Stimulated activated CD8-positive, alpha-beta memory T cell treated with anti-CD3 and anti-CD28 coated beads, Interleukin-7, amount 100 ng/mL, for 4 hours (primary cell): ENCODE measurements at regions not wholly inside any gene's neighbourhood (a gene's known extent, or its start where the extent isn't known, plus 50 kb on each side); places are given as distances from the start of the nearest gene placed in this dataset.
"Not testable (repeated sequence)": the region's sequence is repeated elsewhere in the genome, so short reads cannot be mapped to it uniquely, and the experiment has no call there.

ENCODE experiments used
- DNase-seq, 2 donors: peaks; one replicate each; pipeline ENCODE4 v3.0.0-alpha.2; 2020; ENCODE audit warnings: low read depth in 2 of 2

DNA sequence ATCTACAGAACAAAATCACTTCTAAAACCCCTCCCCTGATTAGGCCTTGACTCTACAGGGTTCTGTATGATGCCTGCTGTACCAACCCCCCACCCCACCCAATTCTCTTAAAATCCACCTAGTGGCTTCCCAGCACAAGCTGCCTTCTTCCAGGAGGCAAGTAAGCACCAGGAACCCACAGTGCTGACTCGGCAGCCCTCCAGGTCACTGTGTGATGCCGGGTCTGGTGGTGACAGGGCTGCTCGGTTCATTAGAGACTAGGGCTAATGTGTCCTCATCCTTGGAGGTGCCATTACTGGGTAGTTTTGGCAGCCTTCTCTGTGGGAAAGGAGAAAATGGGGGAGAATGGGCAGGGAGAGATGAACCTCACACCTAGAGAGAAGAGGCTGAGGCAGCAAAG lies 363.5 kb downstream of the PTPRU start:
- DNase-seq = no peak

DNA sequence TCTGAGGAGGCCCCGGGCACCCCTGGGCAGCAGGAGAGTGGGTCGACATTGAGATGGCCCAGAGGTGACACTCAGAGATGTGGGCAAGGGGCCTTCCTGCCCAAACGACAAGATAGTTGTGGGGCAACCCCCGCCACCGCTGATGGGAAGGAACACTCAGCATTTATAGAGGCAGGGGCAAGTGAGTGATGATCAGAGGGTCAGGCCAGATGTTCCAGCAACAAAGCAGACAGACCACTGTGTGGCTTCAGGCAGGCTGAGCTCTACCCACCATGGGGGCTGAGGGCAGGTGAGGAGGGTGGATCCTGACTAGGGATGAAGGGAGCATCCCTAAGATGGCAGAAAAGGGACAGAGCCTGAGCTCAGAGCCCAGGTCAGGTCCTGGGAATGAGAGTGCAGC lies 362.7 kb downstream of the PTPRU start:
- DNase-seq = no peak

DNA sequence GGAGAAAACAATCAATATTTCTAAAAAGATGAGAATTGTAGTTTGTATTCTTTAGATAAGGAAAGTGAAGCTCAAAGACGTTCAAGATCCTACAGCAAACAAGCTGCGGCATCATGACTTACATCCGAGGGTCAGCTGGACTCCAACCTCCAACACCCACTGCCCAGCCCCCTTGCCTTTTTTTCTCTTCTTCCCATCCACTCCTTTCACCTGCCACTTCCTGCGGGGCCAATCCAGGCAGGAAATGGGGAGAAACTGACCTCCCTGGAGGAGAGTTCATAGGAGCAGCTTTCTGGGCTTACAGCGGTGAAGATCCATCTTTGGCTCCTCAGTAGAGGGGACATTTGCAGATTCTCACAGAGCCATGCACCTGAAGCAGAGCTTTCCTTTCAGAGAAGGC lies 361.5 kb downstream of the PTPRU start:
- DNase-seq = no peak

DNA sequence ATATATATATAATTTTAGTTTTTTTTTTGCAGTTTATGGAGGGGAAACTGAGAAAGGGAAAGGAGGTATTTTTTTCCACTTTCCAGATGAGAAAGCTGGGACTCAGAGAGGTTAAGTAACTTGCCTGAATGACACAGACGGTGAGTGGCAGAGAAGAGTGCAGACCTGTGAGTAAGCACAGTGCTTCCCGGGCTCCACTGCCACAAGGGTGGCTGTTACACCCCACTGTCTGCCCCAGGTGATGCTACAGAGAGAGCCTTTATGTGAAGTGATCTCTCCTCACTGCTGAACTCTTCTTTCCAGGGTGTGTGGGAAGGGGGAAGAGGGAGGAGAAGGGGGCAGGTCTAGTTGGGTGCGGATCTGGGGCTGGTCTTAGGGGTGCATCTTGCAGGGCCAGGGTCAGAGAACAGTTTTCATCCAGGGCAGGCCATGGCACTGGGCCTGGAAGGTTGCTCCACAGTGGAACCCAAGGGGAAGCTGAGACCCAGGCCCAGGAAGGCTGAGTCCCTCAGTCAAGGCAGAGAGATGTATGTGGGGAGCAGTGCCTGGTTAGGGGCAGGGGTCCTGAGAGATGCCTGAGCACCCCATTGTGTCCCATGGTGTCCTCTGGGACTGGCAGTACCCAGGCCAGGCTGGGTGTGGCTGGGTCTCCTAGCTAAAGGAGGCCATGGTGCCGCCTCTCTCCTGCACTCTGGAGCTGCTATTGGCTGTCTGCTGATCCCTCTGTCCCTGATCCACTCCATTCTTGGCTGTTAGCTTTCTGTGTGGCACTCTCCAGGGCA lies 357.5 kb downstream of the PTPRU start:
- DNase-seq = no peak

DNA sequence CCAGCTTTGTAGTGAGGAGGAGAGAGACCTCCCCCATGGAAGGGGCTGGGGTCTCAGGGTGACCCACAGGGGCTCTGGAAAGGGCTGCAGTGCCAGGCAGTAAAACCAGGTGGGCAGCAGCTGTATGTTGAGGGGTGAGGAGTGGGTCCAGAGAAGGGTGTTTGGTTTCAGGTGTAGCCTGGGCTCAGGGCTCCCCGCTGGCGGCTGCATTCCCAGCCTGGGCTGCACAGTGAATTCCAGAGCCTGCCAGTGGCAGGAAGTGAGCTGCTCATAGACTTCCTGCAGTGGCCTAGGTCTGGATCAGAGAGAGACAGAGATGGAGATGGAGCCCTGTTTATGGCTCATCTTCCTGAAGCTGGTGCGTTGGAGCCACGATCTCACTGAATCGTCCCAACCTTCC lies 356.4 kb downstream of the PTPRU start:
- no peak for DNase-seq

DNA sequence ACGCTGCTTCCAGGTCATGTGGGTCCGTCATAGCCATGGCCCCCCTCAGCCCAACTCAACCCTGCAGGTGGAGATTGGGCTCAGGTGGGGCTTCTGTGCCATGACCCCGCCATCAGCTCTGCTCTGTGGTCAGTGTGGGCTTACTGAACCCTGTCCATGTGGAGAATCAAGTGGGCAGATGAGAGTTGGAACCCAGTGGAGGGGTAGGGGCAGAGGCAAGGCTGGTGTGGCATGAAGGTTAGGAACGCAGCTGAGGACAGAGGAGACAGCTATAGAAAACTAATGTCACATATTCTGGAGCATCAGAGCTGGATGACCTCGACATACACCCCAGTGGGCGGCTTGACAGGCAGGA lies 355.9 kb downstream of the PTPRU start:
- no peak for DNase-seq

DNA sequence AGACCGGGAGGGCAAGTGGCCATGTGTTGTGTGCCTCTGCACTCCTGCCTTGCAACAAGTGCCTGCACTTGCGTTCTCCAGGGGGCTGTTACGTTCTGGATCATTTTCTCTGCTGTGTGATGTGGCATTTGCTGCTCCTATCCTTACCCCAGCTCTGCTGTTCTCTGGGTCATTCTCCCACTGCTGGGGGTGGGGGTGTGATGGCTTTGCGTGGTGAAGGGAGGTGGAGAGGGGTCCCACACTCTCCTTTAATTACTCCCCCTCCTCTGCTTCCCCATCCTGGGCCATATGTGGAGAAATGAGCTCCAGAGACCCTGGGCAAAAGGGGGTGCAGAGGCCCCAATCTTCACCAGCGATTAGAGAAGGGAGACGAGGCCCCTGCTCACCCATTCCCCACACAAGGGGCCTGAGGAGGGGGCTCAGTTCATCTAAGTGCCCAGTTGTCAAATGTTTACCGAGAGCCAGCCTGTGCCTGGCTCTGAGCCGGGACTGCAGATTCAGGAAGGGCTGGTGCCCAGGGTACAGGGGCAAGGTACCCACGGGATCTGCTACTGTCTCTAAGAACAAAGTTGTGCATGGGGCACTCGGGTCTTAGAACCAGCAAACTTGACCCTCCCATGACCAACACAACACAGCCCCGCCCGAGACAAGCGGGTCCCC lies 355.4 kb downstream of the PTPRU start:
- no peak for DNase-seq

DNA sequence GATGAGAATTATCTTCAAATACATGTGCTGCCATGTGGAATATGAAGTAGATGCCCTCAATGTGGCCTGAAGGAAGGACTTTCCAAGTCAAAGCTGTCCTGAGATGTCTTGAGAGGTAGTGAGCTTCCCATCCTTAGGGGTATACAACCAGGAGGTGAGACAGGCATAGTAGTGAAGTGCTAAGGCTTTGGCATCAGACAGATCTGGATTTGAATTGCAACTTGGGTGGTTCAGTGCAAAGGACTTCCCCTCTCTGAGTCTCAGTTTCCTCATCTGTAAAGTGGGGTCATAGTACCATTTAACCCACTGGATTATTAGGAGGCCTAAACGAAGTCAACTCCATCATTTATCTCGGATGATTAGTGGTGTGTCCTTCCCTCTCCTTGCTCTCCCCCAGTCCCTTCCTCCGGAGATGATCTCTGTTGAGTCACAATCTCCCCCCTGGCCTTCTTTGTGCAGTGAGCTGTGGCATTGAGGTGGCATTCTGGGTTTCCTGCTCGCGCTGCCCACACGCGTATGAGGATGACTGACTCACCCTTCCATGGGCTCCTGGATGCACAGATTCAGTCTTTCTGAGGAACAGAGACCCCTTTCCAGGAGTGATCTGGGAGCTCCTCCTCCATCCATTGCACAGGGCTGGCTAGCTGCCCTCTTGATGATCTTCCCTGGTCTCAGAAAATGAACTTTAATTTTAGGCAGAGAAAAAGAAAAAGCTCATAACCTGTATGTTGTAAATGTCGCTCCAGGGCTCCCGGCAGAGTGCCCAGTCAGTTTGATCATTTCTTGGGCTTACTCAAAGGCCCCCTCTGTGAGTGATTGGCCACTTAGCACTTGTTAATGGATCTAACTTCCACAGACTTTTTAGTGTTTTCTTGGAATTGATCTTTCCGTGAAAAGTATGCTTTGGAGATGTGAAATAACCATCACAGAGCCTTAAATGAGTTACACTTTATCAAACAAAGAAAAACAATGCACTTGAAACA lies 354.6 kb downstream of the PTPRU start:
- no peak for DNase-seq

DNA sequence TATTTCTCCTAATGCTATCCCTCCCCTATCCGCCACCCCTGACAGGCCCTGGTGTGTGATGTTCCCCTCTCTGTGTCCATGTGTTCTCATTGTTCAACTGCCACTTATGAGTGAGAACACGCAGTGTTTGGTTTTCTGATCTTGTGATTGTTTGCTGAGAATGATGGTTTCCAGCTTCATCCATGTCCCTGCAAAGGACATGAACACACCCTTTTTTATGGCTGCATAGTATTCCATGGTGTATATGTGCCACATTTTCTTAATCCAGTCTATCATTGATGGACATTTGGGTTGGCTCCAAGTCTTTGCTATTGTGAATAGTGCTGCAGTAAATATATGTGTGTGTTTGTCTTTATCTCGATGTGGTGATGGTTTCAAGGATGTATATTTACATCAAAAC lies 353.4 kb downstream of the PTPRU start:
- DNase-seq = not testable (repeated sequence)

DNA sequence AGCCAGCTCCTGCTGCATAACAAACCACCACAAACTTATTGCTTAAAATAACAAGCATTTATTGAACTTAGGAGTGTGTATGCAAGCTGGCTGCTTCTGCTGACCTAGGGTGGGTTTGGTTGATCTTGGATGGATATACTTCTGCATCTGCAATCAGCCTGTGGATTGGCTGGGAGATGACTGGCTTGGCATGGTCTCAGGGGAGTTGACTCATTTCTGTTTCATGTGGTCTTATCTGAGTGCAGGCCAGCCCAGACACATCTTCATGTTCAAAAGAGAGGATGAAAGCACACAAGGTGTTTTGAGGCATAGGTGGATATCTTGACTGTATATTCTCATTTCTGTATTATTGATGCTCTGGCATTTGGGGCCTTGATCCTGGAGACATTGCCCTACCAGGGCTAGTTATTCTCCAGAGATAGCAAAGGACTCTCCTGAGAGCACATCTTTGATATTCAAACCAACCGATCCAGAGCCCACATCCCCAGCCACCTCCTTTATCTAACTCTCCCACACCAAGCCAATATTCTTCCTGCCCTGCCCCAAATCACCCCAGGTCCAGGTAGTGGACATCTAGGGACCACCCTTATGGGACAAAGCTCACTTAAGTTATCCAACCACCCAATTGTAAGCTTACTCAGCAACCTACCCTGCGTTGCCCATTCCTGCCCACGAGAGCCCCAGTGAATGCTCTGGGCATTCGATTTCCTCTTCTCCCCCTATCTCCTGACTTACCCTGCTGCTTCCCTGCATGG lies 350.8 kb downstream of the PTPRU start:
- DNase-seq = no peak

DNA sequence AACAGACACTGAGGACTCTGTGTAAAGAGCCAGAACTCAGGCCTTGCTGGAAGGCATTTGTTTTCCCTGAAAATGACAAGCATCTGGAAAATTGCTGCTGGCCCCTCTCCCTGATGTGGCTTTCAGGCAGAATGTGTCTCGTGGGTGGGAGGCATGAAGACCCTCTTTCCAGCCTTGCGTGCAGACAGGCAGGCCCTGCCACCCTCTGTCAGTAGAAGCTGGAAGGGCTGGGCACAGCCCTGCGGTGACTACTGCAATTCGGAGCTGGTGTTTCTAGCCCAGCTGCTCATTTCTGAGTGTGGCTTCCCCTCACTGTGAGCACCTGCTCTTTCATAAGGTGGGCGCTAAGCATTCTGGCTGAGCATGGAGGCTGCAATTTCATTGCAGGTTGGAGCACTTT lies 349.9 kb downstream of the PTPRU start:
- no peak for DNase-seq

DNA sequence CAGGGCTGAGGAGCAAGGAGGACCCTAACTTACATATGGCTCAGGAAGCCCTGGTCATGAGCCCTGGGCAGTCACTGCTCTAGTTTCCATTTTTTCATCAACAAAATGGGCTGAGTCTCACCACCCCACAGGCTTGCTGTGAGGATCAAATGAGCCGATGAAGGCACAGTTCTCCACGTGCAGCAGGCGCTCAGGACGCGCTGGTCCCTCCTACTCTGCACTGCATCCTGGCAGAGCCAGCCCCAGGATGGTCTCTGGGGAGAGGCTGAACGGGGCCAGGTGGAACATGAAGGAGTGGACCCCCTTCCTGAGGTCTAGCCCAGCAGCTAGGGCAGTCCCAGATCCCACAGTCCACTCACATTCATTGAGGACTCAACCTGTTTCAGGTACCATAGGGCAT lies 349.3 kb downstream of the PTPRU start:
- DNase-seq = no peak

DNA sequence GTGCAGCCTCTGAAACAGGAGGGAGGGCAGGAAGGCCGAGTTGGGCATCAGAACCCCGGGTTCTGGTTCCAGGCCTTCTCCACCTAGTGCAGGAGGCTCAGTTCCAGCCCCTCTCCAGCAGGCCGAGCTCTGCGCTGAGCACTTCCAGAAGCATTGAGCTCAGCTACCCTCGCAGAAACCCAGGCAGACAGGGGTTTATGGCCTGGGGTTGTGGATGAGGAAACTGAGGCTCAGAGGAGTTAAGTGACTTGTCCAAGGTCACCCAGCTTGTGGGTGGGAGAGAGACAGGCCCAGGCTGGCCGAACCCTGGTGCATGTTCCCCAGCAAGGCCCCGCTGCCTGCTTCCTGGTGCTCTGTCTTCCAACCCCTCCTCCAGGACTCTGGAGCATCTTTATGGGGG lies 348.9 kb downstream of the PTPRU start:
- DNase-seq = no peak

DNA sequence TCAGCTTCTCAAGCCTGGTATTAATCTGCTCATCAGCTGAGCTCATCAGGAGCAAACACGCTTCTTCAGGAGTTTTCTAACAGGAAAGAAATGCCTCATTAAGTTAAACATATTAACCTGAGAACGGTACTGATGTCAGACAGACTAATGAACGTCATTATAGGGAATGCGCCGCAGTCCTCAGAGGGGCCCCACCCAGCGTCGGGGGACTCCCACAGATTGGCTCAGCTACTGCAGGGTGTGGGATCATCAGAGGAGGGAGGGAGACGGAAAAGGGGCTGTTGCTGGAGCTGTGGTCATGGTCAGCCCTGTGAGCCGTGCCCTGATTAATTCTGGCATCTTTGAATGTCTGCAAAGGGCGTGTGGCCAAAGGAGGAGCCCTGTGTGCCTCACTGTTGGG lies 348.5 kb downstream of the PTPRU start:
- no peak for DNase-seq

DNA sequence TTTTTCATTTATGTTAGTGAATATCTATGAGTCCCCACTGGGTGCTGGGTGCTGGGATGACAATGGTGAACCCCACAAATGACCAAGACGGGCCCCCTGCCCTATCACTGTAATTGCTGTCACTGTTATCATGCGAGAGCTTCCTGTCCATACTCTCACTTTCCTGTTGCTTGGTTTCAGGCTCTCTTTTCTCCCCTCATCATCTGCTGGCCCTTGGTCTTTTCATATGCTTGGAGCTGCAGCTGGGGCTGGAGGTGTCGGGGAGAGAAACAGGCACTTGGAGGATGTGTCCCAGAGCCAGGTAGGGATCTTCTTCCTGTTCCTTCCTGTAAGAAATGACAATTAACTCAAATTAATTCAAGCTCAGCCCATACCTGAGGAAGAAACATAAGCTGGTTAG lies 348.0 kb downstream of the PTPRU start:
- no peak for DNase-seq

DNA sequence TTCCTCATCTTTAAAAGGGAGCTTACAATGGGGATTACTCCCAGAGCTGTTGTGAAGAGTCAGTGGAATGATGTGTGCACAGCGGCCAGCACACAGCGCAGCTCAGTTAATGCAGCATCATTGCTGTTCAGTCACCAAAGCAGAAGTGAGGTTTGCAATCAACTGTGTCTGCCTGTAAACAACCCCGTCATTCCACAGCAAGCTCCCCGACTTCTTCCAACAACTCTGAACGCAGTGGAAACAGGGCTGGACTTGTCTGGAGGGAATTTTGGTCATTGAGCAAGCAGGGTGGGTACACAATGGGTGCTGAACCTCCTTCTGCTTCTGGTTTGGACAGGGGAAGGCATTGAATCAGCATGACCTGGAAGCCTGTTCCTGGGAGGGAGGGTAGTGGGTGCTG lies 347.4 kb downstream of the PTPRU start:
- DNase-seq = no peak

DNA sequence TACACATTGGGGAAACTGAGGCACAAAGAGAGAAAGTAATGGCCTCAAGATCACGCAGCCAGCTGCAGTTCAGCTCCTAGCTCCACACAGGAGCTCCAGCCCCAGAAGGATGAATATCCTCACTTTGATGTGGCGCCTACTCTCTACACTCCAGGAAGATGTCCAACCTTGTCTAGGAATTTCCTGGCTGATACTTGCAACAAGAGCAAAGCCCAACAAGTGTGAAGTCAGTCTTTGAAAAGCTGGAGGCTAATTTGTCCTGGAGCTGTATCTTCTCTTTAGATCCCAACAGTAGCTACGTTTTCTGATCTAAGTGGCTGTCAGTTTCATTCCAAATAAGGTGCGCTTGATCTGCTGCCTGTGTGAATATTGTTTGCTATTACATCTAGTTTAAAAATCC lies 344.9 kb downstream of the PTPRU start:
- DNase-seq = no peak

DNA sequence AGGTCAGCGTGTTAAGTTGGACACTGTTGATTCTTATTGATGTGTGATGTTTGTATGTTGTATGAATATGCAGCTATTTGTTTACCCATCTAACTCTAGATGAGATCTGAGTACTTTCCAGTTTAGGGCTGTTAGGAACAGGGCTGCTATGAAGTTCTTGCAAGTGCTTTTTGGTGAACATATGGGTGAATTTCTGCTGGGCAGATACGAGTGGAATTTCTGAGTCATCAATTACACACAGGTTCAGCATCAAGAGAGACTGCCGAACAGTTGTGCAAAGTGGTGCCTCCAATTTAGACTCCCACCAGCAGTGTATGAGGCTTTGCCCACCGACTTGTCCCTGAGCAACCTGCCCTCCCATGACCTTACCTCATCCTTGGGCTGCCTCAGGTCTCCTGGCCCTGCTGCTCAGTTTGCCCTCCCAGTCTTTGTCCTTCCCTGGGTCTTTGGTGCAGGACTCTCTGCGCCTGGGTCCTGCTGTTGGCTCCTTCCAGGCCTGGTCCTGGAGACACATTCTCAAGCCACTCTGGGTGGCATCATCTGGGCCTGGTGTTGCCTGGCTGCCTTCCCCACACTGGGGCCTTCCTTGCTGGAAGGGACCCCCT lies 343.6 kb downstream of the PTPRU start:
- no peak for DNase-seq

DNA sequence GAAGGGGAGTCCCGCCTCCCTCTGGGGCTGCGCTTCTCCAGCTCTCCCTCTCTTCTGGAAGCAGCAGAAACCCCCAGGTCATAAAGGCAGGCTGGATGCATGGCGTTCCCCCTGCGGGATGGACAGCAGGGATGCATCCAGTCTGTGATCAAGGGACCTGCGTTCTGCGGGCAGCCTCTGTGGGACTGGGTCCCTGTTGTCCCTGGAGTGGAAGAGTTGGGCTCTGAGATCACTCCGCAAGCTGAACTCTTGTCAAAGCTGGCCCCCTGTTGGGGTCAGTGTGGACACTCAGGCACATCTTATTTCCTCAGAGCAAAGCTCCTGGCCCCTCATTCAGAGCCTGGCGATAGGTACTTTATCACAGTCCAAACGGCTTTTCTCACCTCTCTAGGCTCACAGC lies 341.2 kb downstream of the PTPRU start:
- no peak for DNase-seq

DNA sequence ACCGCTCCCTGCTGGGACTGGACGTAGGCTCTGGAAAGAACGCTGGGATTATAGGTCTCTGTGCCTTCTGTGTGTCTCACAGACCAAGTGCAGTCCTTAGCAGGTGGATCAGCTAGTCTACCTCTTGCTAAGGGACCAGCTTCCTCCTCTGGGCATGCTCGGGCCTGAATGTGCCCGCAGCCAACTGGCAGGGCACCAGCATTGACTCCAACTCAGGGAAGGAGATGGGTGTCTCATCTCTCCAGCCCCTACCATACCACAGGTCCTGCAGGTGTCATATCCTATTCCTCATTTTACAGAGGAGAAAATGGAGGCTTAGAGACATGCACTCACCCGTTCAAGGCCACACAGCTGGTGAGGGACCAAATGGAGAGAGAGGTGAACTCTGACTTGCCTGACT lies 340.2 kb downstream of the PTPRU start:
- no peak for DNase-seq

DNA sequence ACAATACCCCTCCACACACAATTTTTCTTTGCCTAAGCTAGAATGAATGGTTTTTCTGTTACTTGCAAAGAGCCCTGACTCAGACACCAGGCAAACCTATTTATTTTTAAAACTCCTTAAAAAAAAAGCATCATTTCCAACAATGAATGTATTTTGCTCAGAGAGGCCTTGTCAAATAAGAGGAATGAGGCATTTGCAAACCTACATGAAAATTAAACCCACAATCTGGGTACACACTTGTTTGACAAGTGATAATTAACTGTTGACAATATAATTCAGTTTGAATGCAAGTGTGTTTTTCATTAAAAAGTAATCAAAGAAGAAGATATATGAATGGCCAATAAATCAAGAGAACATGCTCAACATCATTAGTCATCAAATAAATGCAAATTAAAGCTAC lies 339.5 kb downstream of the PTPRU start:
- no peak for DNase-seq
